ENCODE measurements at regions not wholly inside any gene's neighbourhood (a gene's known extent, or its start where the extent isn't known, plus 50 kb on each side); places are given as distances from the start of the nearest gene placed in this dataset.

DNA sequence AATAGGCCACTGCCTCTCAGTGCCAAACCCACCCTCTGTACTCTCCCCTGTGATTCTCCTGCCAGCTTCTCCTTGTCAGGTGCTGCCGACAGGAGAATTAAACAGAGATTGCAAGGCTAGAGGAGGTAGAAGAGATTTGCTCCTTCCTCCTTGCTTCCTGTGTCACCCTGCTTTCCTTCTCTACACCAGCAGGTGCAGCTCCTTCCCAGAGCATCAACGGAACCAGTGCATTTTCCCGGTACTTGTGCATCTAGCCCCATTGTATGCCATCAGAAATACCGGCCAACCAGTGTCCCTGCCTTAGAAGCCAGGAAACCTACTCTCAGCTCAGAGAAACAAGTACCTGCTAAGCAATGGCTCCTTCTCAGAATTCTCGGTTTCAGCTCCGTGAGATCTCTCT is 253.2 kb downstream of the SUCLA2 start:
- H3K36me3 ChIP-seq (ENCODE audit: low read depth) = no peaks in the 10 kb centered on the region

DNA sequence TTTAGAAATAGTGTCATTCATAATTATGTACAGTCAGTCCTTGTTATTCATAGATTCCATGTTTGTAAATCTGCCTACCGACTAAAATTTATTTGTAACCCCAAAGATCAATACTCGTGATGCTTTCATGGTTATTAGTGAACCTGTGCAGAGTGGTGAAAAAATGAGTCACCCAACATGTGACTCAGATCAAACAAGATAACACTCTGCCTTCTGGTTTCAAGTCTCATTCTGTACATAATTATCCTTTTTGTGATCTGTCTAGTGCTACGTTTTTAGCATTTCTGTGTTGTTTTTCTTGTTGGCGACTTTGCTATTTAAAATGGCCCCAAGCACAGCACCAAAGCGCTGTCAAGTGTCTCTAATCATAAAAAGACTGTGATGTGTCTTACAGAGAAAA is 274.7 kb downstream of the SUCLA2 start:
- no peak overlapping the region for H3K27ac ChIP-seq (ENCODE audit: poor library complexity, severe bottlenecking)
- H3K9me3 ChIP-seq (ENCODE audit: severe bottlenecking) = no peaks in the 10 kb centered on the region
- no peaks in the 10 kb centered on the region for H3K27me3 ChIP-seq (ENCODE audit: insufficient read depth, poor library complexity, severe bottlenecking)
- TF ChIP-seq, protein P1, sequence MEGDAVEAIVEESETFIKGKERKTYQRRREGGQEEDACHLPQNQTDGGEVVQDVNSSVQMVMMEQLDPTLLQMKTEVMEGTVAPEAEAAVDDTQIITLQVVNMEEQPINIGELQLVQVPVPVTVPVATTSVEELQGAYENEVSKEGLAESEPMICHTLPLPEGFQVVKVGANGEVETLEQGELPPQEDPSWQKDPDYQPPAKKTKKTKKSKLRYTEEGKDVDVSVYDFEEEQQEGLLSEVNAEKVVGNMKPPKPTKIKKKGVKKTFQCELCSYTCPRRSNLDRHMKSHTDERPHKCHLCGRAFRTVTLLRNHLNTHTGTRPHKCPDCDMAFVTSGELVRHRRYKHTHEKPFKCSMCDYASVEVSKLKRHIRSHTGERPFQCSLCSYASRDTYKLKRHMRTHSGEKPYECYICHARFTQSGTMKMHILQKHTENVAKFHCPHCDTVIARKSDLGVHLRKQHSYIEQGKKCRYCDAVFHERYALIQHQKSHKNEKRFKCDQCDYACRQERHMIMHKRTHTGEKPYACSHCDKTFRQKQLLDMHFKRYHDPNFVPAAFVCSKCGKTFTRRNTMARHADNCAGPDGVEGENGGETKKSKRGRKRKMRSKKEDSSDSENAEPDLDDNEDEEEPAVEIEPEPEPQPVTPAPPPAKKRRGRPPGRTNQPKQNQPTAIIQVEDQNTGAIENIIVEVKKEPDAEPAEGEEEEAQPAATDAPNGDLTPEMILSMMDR (IDR thresholded peaks at IDR 0.05; ENCODE audit: poor library complexity, severe bottlenecking) = no peak
- H3K4me3 ChIP-seq (ENCODE audit: severe bottlenecking) = no peak overlapping the region
- H3K36me3 ChIP-seq (ENCODE audit: low read depth) = no peaks in the 10 kb centered on the region
- H3K4me1 ChIP-seq (ENCODE audit: insufficient read depth, poor library complexity, severe bottlenecking) = no peaks in the 10 kb centered on the region
- no peak for ATAC-seq (ENCODE audit: low read depth)
- DNase-seq (ENCODE audit: low spot score) = no peak

More for the DNA sequence above, 253.2 kb downstream of the SUCLA2 start:
- no peak for ATAC-seq (ENCODE audit: low read depth)
- Histone ChIP-seq H3K4me3 (ENCODE audit: severe bottlenecking) (no peak overlapping the region), H3K27ac (ENCODE audit: poor library complexity, severe bottlenecking) (no peak overlapping the region), H3K9me3 (ENCODE audit: severe bottlenecking) (no peaks in the 10 kb centered on the region), H3K4me1 (ENCODE audit: insufficient read depth, poor library complexity, severe bottlenecking) (no peaks in the 10 kb centered on the region), H3K27me3 (ENCODE audit: insufficient read depth, poor library complexity, severe bottlenecking) (peaks cover 21% of the 10 kb centered on the region)
- TF ChIP-seq, protein P1 (IDR thresholded peaks at IDR 0.05; ENCODE audit: poor library complexity, severe bottlenecking) = no peak
- DNase-seq (ENCODE audit: low spot score) = no peak

DNA sequence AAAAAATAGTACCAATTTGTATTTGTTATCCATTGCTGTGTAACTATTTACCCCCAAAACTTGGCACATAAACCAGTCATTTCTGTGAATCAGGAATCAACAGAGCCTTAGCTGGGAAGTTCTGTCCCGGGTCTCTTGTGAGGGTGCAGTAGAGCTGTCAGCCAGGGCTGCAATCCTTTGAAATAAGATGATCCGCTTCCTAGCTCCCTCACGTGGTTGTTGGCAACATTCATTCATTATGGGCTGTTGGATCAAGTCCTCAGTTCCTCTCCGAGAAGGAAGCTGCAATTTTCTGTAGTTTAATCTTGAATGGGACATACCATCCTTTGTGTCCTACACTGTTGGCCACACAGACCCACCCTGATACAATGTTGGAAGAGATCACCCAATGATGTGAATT is 277.2 kb downstream of the SUCLA2 start:
- Histone ChIP-seq H3K36me3 (ENCODE audit: low read depth) (no peaks in the 10 kb centered on the region), H3K4me3 (ENCODE audit: severe bottlenecking) (no peak overlapping the region), H3K27me3 (ENCODE audit: insufficient read depth, poor library complexity, severe bottlenecking) (no peaks in the 10 kb centered on the region), H3K27ac (ENCODE audit: poor library complexity, severe bottlenecking) (no peak overlapping the region), H3K4me1 (ENCODE audit: insufficient read depth, poor library complexity, severe bottlenecking) (no peaks in the 10 kb centered on the region), H3K9me3 (ENCODE audit: severe bottlenecking) (no peaks in the 10 kb centered on the region)
- TF ChIP-seq, protein P1 (IDR thresholded peaks at IDR 0.05; ENCODE audit: poor library complexity, severe bottlenecking) = no peak
- DNase-seq (ENCODE audit: low spot score) = no peak
- ATAC-seq (ENCODE audit: low read depth) = no peak

DNA sequence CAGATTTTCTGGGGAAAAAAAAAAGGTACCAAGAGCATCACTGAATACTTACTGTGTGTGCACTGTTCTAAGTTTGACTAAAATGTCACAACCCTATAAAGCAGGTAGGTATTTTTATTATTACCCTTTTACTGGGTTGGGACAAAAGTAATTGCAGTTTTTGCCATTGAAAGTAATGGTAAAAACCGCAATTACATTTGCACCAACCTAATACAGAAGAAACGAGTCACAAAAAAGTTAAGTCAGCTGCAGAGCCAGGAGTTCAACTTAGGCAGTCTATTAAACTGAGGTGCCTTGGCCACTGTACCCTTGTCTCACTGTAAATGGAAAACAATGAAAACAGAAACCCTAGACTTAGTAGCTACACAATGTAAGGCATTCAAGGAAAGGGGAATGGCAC is 281.9 kb downstream of the SUCLA2 start:
- Histone ChIP-seq H3K4me3 (ENCODE audit: severe bottlenecking) (no peak overlapping the region), H3K9me3 (ENCODE audit: severe bottlenecking) (no peaks in the 10 kb centered on the region), H3K4me1 (ENCODE audit: insufficient read depth, poor library complexity, severe bottlenecking) (no peaks in the 10 kb centered on the region), H3K27ac (ENCODE audit: poor library complexity, severe bottlenecking) (no peak overlapping the region), H3K27me3 (ENCODE audit: insufficient read depth, poor library complexity, severe bottlenecking) (no peaks in the 10 kb centered on the region), H3K36me3 (ENCODE audit: low read depth) (no peaks in the 10 kb centered on the region)
- TF ChIP-seq, protein P1 (IDR thresholded peaks at IDR 0.05; ENCODE audit: poor library complexity, severe bottlenecking) = no peak
- ATAC-seq (ENCODE audit: low read depth) (no peak), DNase-seq (ENCODE audit: low spot score) (no peak)

DNA sequence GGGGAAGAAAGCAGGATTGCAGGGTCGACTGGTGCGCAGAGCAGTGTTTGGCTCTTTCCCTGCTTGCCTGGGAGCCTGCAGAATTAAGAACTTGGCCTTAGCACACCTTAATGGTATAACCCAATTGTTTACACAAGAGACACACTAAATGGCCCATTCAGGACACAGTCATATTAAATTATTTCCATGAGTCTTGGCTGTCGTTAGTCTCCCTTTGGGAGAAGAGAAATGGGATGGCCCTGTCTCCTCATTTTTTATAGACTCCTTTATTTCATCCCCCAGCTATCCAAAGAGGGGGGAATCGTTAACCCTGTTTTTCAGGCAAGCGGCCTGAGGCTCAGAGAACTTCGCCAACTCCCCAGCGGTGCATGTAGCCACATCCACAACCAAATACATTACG is 282.5 kb downstream of the SUCLA2 start:
- Histone ChIP-seq H3K4me1 (ENCODE audit: insufficient read depth, poor library complexity, severe bottlenecking) (no peaks in the 10 kb centered on the region), H3K36me3 (ENCODE audit: low read depth) (no peaks in the 10 kb centered on the region), H3K4me3 (ENCODE audit: severe bottlenecking) (no peak overlapping the region), H3K27me3 (ENCODE audit: insufficient read depth, poor library complexity, severe bottlenecking) (no peaks in the 10 kb centered on the region), H3K27ac (ENCODE audit: poor library complexity, severe bottlenecking) (no peak overlapping the region), H3K9me3 (ENCODE audit: severe bottlenecking) (no peaks in the 10 kb centered on the region)
- TF ChIP-seq, protein P1 (IDR thresholded peaks at IDR 0.05; ENCODE audit: poor library complexity, severe bottlenecking) = no peak
- no peak for ATAC-seq (ENCODE audit: low read depth)
- no peak for DNase-seq (ENCODE audit: low spot score)

Data from RWPE2 (cell line).